GM19023 (cell line): ENCODE measurements at regions not wholly inside any gene's neighbourhood (a gene's known extent, or its start where the extent isn't known, plus 50 kb on each side); places are given as distances from the start of the nearest gene placed in this dataset.
"Not testable (repeated sequence)": the region's sequence is repeated elsewhere in the genome, so short reads cannot be mapped to it uniquely, and the experiment has no call there.

Source experiments
- ATAC-seq: cut with Tn5 transposase; IDR thresholded peaks from one replicate; pipeline ENCODE4 v1.9.1; 2021; ENCODE audit warnings: mild to moderate bottlenecking, moderate library complexity; ENCODE audit not compliant: unreplicated experiment

DNA sequence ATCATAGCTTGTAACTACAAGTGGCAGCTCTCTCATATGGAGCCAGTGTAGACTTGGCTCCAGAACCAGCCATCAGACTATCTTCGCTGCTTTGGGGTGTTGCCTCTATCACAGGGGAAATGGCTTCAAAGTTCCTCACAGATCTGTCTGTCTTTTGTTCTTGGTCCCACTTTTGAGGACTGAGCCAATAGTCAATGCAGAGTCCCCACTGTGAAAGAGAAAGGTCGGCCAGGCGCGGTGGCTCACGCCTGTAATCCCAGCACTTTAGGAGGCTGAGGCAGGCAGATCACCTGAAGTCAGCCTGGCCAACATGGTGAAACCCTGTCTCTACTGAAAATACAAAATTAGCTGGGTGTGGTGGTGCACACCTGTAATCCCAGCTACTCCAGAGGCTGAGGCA lies 86.9 kb upstream of the FZD7 start:
- not testable (repeated sequence) for ATAC-seq

GRCh38 chr2:201947287-201947686 lies 86.4 kb upstream of the FZD7 start:
- no peak for ATAC-seq

DNA sequence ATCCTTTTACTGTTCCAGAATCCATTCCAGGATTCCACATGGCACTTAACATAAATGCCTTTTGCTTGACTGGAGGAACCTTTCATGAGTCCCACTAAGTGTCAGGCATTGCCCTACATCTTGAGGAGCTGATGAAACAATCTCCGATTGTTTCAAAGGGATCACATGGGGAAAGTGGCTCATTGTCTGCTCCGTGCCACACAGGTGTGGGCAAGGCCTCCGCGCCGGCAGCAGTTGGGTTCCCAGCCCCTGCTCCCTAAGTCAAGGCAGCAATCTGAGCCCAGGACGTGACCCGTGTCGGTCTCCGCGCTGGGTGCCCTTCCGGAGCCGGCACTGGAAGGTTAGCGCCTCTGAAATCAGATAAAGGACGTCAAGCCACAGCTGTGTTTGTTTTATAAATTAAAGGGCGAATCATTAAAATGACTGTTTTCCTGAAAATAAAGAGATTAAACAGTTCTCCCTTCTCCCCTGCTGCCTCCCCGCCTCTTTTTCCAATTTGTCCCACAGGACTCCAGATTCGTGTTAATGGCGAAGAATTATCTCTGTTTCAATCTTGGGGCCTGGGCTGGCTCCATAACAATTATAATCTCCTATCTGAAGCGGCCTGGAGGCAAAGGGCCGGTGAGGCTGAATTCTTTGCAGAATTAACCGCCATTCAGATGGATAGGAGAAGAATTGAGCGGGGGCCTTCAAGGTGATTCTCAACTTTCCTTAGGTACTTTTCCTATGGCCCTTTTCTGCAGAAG lies 84.3 kb upstream of the FZD7 start:
- no peak for ATAC-seq

DNA sequence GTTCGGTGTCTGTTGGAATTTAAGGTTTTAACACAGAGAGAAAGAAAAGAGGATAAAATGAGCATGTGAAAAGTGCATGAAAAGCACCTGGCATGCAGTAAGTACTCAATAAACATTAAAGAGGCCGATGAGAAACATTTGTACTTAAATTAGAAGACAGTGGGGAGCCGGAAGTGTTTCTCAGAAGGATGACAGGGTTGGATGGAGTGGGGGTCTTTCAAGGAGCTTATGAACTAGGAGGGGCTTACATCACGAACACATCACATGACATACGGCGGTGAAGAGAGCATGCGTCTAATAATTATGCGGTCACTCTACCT lies 83.8 kb upstream of the FZD7 start:
- no peak for ATAC-seq

DNA sequence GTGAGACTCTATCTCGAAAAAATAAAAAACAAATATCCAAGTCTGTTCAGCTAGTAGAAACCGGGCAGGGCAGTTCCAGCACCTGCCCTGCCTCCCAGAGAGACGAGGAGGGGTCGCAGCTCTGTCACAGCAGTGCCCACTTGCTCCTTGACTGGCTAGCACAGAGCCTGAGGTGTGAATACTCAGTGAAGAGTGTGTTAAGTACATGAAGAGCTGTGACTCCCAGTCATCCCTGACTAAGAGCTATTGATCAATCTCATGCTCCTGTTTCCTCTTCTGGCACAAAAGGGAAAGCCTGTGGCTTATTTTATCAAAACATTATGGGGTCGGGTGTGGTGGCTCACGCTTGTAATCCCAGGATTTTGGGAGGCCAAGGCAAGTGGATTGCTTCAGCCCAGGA lies 83.0 kb upstream of the FZD7 start:
- ATAC-seq, result no peak

DNA sequence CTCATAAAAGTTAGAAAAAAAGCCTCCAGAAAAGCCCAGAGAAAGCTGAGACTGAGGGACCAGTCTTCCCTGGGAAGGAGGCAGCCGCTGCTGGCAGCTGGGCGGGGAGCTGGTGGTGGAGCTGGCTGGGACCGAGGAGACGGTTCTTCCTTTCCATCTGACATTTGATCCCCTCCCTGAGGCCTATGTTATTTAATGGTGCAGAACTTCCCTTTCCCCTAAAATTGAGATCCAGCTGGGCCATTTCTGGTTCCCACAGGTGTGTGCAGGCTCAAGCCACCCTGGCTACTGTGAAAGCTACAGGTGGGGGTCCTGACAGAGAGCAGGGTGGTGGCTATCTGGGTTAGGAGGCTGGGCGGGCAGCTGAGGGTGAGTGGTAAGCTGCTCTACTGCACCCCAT lies 81.5 kb upstream of the FZD7 start:
- ATAC-seq, result no peak

- no peak for ATAC-seq
Observed at GRCh38 chr2:201953396-201953795, 80.3 kb upstream of the FZD7 start.

GRCh38 chr2:201953880-201954279 lies 79.8 kb upstream of the FZD7 start:
- ATAC-seq, result no peak

DNA sequence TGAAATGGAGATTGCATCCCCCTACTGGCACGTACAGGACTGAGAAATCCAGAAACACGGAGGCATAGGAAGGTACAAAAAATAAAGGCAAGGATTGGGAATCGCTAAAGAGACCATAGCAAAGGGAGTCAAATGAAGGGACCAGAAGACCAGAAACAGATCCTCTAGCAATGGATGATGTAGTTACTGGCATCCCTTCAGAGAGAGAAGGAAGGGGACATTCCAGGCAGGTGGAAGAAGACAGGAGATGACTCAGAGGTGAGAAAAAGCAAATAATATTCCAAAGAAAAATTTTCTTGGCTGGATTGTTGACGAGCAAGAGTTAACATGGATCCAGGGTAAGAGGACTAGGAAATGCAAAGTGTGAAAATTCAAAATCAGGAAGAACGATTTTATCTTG lies 78.4 kb upstream of the FZD7 start:
- ATAC-seq, result no peak

DNA sequence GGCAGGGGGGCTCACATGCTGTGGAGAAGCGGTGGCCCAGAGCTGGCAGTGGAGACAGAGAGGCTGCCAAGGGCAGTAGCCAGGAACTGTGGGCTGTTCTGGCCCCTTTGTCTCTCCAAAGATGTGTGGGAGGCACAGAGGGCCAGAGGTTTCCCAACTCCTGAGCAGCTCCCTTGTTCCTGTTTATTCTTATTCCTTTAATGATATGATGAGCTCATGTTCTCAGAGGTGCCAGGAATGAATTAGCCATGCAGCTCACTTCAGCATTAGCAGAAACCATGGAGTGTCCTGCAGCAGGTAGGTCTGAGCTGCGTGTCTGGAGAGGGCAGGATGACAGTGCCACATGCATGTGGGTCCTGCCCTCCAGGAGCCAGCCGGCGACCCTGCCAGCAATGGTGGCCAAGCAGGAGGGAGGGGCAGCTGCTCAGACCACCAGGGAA lies 77.9 kb upstream of the FZD7 start:
- ATAC-seq, result no peak

GRCh38 chr2:201956361-201956760 lies 77.3 kb upstream of the FZD7 start:
- ATAC-seq, result no peak

- ATAC-seq, result no peak
Observed at GRCh38 chr2:201957091-201957490, 76.6 kb upstream of the FZD7 start.

GRCh38 chr2:201959198-201959597 lies 74.5 kb upstream of the FZD7 start:
- no peak for ATAC-seq

GRCh38 chr2:201959626-201960025 lies 74.0 kb upstream of the FZD7 start:
- no peak for ATAC-seq

DNA sequence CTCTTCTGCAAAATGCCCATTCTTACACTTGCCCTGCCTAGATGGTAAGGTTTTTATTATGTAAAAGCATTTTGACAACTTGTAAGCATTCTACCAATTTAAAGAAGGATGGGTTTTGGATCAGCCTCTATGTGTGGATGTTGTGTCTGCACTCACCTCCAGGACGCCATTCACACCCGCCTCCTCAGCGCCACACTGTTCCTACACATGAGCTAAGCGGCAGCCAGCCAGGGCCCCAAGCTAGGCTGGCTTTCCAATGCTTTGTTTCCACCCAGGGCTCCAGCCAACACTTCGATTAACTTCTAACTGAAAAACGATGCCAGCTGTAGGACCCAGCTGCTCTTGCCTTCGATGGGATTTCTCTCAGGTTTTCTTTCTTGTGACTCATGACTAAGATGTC lies 73.3 kb upstream of the FZD7 start:
- no peak for ATAC-seq

- no peak for ATAC-seq
Observed at GRCh38 chr2:201961401-201961800, 72.3 kb upstream of the FZD7 start.

DNA sequence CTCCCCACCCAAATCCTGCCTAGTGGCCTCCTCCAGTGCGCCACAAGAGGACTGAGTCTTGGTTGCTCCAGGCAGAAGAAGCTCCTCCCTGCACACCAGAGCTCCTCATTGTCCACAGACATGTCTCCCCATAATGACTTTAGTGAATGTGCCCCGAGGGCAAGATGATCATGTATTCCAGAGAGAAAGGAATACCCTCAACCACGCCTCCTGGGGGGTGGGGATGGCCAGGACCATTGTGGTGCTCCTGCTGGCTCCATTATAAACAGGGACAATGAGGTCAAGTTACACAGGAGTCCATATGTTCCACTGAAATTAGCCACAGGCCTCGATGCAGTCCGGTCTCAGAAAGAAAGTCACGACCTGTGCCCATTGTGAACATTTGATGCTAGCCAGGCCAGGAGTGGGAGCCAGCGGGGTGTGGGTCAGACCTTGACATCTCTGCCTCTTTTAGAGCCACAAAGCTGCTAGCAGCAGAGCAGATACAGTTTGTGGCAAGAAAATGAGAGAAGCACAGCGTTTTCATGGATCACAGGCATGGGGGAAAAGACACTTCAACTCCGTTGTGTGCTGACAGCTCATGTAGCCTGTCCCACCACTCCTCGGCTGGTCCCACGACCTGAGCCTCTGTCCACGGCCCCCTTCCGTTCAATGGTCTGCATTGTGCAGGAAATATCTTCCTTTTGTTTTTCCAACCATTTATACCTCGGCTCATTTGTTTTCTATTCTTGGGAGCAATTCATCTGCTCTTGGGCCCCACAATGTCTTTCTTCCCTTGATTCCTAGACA lies 70.7 kb upstream of the FZD7 start:
- no peak for ATAC-seq

DNA sequence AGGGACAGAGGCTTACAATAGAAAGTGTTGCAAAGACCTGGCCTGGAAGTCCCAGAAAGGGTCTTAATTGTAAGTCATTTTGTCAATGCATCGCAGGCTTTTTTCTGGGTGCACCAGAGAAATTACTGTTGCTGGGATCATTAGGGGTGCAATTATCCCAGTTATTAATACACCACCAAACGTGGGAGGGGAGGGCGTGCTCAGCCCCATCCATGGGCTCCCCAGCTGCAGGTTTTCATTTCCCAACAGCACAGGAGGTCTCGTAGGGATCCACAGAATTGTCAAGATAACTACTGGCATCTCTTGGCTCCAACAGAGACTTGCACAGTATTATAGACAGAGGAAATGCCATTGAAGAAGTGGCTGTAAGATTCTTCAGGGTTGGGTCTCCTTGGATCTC lies 69.6 kb upstream of the FZD7 start:
- ATAC-seq, result no peak

GRCh38 chr2:201964631-201965206 lies 68.9 kb upstream of the FZD7 start:
- ATAC-seq, result no peak

GRCh38 chr2:201965550-201965949 lies 68.1 kb upstream of the FZD7 start:
- ATAC-seq, result no peak

DNA sequence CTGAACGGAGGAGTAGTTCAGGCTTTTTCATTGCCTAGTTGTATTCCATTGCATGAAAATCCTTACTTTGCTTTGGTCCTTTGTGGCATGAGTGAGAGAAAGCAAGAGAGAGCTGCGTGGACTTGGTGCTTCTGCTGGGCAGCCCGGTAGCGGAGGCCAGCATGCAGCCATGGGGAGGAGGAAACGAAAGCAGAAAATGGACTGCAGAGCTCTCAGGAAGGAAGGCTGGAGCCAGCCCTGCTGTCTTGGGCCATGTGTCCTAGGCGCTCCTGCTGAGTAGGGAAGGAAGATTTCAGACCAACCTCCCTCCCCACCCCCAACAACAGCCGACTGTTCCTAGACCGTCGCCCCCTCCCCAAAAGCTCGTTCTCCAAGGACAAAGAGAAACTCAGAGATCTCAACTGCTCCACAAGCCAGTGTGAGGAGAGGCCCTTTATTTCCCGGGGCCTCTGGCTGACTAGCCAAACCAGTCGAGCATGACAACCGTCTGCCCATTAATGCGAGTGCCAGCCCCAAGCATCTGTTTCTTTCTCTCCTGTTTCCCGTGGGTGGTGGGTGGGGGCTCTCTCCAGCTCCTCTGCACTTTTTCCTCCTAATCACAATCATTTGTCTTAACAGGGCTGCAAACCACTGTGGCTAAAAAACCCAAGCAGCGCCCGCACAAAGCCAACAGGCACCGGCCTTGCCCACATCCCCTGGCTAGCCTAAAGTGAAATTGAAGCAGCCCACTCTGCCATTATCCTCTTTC lies 66.8 kb upstream of the FZD7 start:
- ATAC-seq, result no peak

GRCh38 chr2:201968050-201968449 lies 65.6 kb upstream of the FZD7 start:
- ATAC-seq, result no peak
